ENCODE measurements at regions not wholly inside any gene's neighbourhood (a gene's known extent, or its start where the extent isn't known, plus 50 kb on each side); places are given as distances from the start of the nearest gene placed in this dataset.
"Not testable (repeated sequence)": the region's sequence is repeated elsewhere in the genome, so short reads cannot be mapped to it uniquely, and the experiment has no call there.

GRCh38 chr10:9209105-9209798 is 1154.8 kb downstream of the GATA3 start:
- DNase-seq (ENCODE audit: low spot score), result peak; percentile 74

GRCh38 chr10:9211228-9211627 is 1156.7 kb downstream of the GATA3 start:
- DNase-seq (ENCODE audit: low spot score), result no peak

GRCh38 chr10:9214618-9215017 is 1160.1 kb downstream of the GATA3 start:
- no peak for DNase-seq (ENCODE audit: low spot score)

GRCh38 chr10:9215121-9215520 is 1160.6 kb downstream of the GATA3 start:
- no peak for DNase-seq (ENCODE audit: low spot score)

- no peak for DNase-seq (ENCODE audit: low spot score)
Observed at GRCh38 chr10:9219860-9220259, 1165.4 kb downstream of the GATA3 start.

GRCh38 chr10:9222917-9223316 is 1168.4 kb downstream of the GATA3 start:
- DNase-seq (ENCODE audit: low spot score), result no peak

GRCh38 chr10:9227679-9228365 is 1173.3 kb downstream of the GATA3 start:
- no peak for DNase-seq (ENCODE audit: low spot score)

- DNase-seq (ENCODE audit: low spot score), result no peak
Observed at GRCh38 chr10:9228771-9229170, 1174.3 kb downstream of the GATA3 start.

GRCh38 chr10:9229702-9230244 is 1175.3 kb downstream of the GATA3 start:
- peak; percentile 50 for DNase-seq (ENCODE audit: low spot score)

- DNase-seq (ENCODE audit: low spot score), result no peak
Observed at GRCh38 chr10:9230625-9231024, 1176.1 kb downstream of the GATA3 start.

GRCh38 chr10:9234191-9234590 is 1179.7 kb downstream of the GATA3 start:
- no peak for DNase-seq (ENCODE audit: low spot score)

GRCh38 chr10:9238041-9238440 is 1183.6 kb downstream of the GATA3 start:
- DNase-seq (ENCODE audit: low spot score), result no peak

GRCh38 chr10:9239298-9239697 is 1184.8 kb downstream of the GATA3 start:
- DNase-seq (ENCODE audit: low spot score), result no peak

- no peak for DNase-seq (ENCODE audit: low spot score)
Observed at GRCh38 chr10:9243941-9244411, 1189.5 kb downstream of the GATA3 start.

GRCh38 chr10:9244864-9245263 is 1190.4 kb downstream of the GATA3 start:
- DNase-seq (ENCODE audit: low spot score), result no peak

GRCh38 chr10:9253121-9253520 is 1198.6 kb downstream of the GATA3 start:
- no peak for DNase-seq (ENCODE audit: low spot score)

GRCh38 chr10:9254353-9254752 is 1199.9 kb downstream of the GATA3 start:
- no peak for DNase-seq (ENCODE audit: low spot score)

- no peak for DNase-seq (ENCODE audit: low spot score)
Observed at GRCh38 chr10:9260690-9261089, 1206.2 kb downstream of the GATA3 start.

GRCh38 chr10:9262770-9263169 is 1208.3 kb downstream of the GATA3 start:
- DNase-seq (ENCODE audit: low spot score), result no peak

- DNase-seq (ENCODE audit: low spot score), result no peak
Observed at GRCh38 chr10:9268176-9268575, 1213.7 kb downstream of the GATA3 start.

GRCh38 chr10:9273126-9273833 is 1218.8 kb downstream of the GATA3 start:
- DNase-seq (ENCODE audit: low spot score), result not testable (repeated sequence)

GRCh38 chr10:9274206-9274755 is 1219.8 kb downstream of the GATA3 start:
- DNase-seq (ENCODE audit: low spot score), result no peak

Data from activated CD4-positive, alpha-beta T cell treated with anti-CD3 and anti-CD28 coated beads, Interleukin-2, Interleukin-4, amounts not matched to agents 100 ng/mL and 50 ng/mL, durations not matched to agents 16 hours and 8 hours (primary cell).